ENCODE measurements at regions not wholly inside any gene's neighbourhood (a gene's known extent, or its start where the extent isn't known, plus 50 kb on each side); places are given as distances from the start of the nearest gene placed in this dataset.
"Not testable (repeated sequence)": the region's sequence is repeated elsewhere in the genome, so short reads cannot be mapped to it uniquely, and the experiment has no call there.

- DNase-seq: no peak
Observed at GRCh38 chr6:67160820-67161219, 1453.8 kb upstream of the EYS start.

DNA sequence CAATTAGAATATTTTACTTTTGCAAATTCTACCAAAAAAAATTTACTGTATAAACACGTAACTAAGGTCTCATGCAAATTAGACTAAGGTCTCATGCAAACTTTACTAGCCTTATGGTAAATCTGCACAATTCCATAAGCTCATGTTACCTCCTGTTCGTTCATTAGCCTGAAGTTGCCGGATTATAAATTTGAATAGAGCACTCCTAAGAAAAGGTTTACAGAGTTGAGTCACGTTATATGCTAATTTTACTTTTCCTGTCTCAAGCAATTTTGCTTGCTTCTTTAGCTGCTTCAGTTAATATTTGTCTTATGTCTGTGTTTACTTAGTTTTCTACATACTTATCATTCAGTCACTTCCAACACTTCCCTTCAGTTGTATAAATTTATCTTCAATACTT is 1434.0 kb upstream of the EYS start:
- DNase-seq: no peak

GRCh38 chr6:67133973-67134372 is 1426.9 kb upstream of the EYS start:
- no peak for DNase-seq

GRCh38 chr6:67131827-67132226 is 1424.8 kb upstream of the EYS start:
- DNase-seq: no peak

DNA sequence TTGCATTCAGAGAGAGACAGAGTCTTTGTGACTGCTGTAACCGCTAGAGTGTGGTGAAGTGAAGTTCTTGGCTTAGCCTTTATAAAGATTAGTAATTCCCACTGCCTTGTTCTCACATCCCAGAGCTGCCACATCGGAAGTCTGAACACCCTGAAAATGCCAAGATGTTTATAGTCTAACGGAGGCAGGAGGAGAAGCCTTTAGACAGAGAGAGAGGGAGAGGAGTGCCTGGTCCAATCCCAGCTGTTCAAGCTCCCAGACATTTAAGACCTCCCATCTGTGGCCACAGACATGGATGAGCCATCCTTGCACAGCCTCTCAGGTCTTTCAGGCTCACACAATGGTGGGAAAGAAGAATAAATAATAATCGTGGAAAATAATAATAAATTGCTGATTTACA is 1422.8 kb upstream of the EYS start:
- DNase-seq: no peak

- DNase-seq: no peak
Observed at GRCh38 chr6:67127041-67127440, 1420.0 kb upstream of the EYS start.

DNA sequence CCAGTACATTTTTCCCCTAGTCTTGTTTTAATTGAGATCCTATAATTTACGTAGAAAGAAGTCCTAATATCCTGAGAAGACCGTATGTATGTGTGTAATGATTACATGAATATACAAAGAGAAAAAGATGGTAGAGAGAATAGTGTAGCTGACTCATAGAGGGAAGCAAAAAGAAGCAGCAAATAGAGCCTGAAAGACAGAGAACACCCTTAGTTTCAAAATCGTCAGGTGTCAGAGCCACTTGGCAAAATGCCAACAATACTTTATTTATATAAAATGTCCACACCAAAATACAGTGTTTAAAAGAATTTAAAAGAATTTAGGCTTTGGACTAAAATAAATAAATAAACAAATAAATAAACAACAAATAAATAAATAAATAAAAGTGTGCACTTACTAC is 1414.1 kb upstream of the EYS start:
- no peak for DNase-seq

GRCh38 chr6:67112120-67112519 is 1405.1 kb upstream of the EYS start:
- no peak for DNase-seq

DNA sequence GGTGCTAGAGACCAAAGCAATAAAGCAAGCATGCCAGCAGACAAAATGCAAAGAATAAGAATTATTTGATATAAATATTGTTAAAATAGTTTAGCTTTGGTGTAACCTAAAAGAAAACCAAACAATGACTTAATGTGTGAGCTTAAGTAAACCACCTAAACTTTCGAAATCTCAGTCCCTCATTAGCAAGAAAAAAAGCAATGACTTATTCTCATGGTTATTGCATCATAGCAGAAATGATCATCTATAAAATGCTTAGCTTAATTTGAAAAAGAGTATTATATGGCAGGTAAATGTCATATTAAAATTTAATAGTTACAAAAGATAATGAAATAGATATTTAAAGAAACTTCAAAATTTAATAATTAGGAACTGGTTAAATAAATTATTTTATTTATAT is 1395.7 kb upstream of the EYS start:
- no peak for DNase-seq

DNA sequence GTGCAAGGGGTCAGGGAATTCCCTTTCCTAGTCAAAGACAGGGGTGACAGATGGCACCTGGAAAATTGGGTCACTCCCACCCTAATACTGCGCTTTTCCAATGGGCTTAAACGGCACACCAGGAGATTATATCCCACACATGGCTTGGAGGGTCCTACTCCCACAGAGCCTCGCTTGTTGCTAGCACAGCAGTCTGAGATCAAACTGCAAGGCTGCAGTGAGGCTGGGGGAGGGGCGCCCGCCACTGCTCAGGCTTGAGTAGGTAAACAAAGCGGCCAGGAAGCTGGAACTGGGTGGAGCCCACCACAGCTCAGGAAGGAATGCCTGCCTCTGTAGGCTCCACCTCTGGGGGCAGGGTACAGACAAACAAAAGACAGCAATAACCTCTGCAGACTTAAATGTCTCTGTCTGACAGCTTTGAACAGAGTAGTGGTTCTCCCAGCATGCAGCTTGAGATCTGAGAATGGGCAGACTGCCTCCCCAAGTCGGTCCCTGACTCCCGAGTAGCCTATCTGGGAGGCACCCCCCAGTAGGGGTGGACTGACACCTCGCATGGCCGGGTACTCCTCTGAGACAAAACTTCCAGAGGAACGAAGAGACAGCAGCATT is 1388.7 kb upstream of the EYS start:
- DNase-seq: not testable (repeated sequence)

GRCh38 chr6:67094431-67094946 is 1387.5 kb upstream of the EYS start:
- no peak for DNase-seq

DNA sequence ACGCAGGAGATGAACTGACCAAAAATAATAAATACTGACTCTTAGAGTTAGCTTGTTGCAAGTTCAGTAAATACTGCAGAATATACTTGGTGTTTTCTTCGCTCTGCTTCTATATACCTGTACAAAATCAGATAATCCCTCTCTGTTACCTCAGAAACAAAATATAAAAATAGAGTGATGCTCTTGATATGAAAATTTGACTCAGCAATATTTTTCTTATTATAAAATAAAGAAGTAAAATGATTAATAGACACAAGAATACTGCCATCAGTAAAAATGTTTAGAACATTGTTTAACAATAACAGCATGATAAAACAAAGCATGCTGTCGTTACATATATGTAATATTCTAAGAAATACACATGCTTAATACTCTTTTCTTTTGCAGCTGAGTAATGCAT is 1366.9 kb upstream of the EYS start:
- no peak for DNase-seq

- DNase-seq: no peak
Observed at GRCh38 chr6:67068781-67069180, 1361.8 kb upstream of the EYS start.

GRCh38 chr6:67064323-67064722 is 1357.3 kb upstream of the EYS start:
- no peak for DNase-seq

- DNase-seq: no peak
Observed at GRCh38 chr6:67047996-67048395, 1341.0 kb upstream of the EYS start.

DNA sequence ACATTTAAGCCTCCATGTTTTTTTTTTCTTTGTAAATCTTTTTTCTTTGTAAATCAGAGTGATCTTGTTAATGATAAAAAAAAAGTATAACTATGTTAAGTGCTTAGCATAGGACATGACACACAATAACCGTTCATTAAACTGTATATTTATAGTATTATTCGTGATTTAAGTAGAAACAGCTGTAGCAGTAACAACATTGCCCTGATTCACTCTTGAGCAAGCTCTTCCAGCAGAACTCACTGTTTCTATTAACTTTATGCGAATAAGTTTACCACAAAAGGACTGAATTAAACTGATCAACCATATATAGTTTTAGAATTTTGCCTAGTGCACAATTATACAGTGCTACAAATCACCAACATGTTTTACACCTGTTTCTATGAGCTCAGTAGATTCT is 1338.0 kb upstream of the EYS start:
- no peak for DNase-seq

DNA sequence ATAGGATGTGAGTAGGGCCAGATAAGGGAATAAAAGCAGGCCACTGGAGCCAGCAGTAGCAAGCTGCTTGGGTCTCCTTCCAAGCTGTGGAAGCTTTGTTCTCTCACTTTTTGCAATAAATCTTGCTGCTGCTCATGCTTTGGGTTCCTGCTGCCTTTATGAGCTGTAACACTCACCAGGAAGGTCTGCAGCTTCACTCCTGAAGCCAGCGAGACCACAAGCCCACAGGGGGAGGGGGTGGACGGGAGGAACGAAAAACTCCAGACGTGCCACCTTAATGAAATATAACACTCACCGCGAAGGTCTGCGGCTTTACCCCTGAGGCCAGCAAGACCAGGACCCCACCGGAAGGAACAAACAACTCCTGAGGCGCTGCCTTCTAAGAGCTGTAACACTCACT is 1324.4 kb upstream of the EYS start:
- DNase-seq: no peak

DNA sequence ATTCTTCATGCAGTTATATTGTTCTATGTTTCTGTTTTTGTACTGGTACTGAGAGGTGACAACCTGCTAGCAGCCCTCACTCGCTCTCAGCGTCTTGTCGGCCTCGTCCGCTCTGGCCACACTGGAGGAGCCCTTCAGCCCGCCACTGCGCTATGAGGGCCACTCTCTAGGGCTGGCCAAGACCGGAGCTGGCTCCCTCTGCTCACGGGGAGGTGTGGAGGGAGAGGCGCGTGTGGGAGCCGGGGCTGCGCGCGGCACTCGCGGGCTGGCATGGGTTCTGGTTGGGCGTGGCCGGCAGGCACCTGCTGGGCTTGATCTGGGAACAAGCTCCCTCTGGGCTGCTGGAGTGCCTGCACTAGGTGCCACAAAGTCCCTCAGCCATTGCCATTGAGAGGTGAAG is 1323.8 kb upstream of the EYS start:
- no peak for DNase-seq

DNA sequence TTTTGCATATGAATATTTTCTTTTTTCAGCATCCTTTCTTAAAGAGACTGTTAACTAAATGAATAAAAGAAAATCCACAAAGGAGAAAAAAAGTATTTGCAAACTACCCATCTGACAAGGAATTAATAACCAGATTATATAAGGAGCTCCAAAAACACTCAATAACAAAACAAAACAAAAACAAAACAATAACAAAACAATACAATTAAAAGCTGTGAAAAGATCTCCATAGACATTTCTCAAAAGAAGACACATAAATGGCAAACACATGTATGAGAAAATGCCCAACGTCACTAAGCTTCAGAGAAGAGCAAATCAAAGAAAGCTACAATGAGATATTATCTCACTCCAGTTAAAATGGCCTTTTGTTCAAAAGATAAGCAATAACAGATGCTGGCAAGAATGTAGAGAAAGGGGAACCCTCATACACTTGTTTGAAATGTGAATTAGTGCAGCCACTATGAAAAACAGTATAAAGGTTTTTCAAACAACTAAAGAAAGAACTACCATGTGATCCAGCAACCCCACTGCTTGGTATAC is 1310.0 kb upstream of the EYS start:
- DNase-seq: no peak

DNA sequence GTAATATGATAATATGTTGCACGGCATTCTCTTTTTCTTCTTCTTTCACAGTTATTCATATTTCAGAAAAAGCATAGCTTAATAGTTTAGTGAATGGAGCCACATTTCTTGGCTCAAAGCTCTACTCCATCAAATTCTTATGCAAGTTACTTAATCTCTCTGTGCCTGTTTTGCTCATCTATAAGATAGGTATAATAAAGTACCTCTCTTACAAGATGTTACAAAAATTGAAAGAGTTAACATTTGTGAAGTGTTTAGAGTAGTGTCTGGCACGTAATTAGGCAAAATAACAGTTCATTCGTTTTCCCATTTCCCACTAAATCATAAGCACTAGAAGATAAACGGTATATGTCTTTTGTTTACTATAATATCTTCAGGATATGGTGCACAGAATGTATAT is 1304.4 kb upstream of the EYS start:
- DNase-seq: no peak

GRCh38 chr6:67009818-67010217 is 1302.8 kb upstream of the EYS start:
- peak; percentile 3 for DNase-seq

- no peak for DNase-seq
Observed at GRCh38 chr6:67003844-67004243, 1296.8 kb upstream of the EYS start.

- DNase-seq: no peak
Observed at GRCh38 chr6:67000121-67000520, 1293.1 kb upstream of the EYS start.

- DNase-seq: not testable (repeated sequence)
Observed at GRCh38 chr6:66997579-66997978, 1290.6 kb upstream of the EYS start.

- DNase-seq: no peak
Observed at GRCh38 chr6:66995669-66996068, 1288.6 kb upstream of the EYS start.

Data from SHP77 treated with DMSO at 0.1 percent for 48 hours (cell line).